HG02840 (cell line): ENCODE measurements at regions not wholly inside any gene's neighbourhood (a gene's known extent, or its start where the extent isn't known, plus 50 kb on each side); places are given as distances from the start of the nearest gene placed in this dataset.

ENCODE experiments used
- ATAC-seq: cut with Tn5 transposase; IDR thresholded peaks from one replicate; pipeline ENCODE4 v1.9.1; 2021; ENCODE audit warnings: mild to moderate bottlenecking, moderate library complexity, moderate number of reproducible peaks; ENCODE audit not compliant: unreplicated experiment, low FRiP score

DNA sequence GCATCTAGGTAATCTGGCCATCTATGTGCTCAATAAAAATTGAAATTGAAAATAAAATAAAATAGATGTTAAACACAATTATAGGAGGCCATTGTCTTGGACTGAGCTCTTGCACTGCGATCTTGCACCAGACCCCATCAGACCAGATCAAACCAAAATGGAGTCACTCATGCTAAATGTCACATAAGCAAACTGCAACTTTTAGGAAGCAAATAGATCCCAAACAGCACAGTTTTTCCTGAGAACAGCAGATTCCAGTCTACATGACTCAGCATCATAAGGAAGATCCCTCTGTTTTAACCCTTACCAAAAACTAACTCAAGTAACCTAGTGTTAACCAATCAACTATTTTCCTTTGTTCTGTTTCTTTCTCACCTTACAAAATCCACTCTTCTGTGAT lies 57.7 kb upstream of the LRP1B start:
- ATAC-seq = no peak

GRCh38 chr2:142180820-142181533 lies 50.2 kb upstream of the LRP1B start:
- ATAC-seq = no peak
